Astrocyte (in vitro differentiated cells and primary cell): ENCODE measurements at regions not wholly inside any gene's neighbourhood (a gene's known extent, or its start where the extent isn't known, plus 50 kb on each side); places are given as distances from the start of the nearest gene placed in this dataset.

Experiments used
- DNase-seq: peaks from one replicate; pipeline ENCODE4 v3.0.0-alpha.2; 2010; ENCODE audit warnings: low read depth
- FAIRE-seq: peaks from 2 replicates; lab custom pipeline; 2011; peaks lifted over from hg19 to GRCh38; lab: Jason Lieb, UNC
- H2AFZ ChIP-seq: 2 replicates; pipeline ENCODE4 v1.6.0; 2012; ENCODE audit warnings: low read depth, low read length, inconsistent platforms
- H3K27ac ChIP-seq: 2 replicates; pipeline ENCODE4 v1.5.1; 2011; ENCODE audit warnings: low read depth, low read length, inconsistent platforms
- H3K27me3 ChIP-seq: 2 replicates; pipeline ENCODE4 v1.6.0; 2011; ENCODE audit warnings: low read length, inconsistent platforms; ENCODE audit not compliant: insufficient read depth
- H3K36me3 ChIP-seq: 2 replicates; pipeline ENCODE4 v1.5.1; 2011; ENCODE audit warnings: low read length, inconsistent platforms; ENCODE audit not compliant: insufficient read depth
- H3K4me1 ChIP-seq: 2 replicates; pipeline ENCODE4 v1.5.1; 2011; ENCODE audit warnings: low read length, inconsistent platforms; ENCODE audit not compliant: insufficient read depth
- H3K4me2 ChIP-seq: 2 replicates; pipeline ENCODE4 v1.6.0; 2012; ENCODE audit warnings: low read length, inconsistent platforms
- H3K4me3 ChIP-seq: 2 replicates; pipeline ENCODE4 v1.5.1; 2011; ENCODE audit warnings: low read depth, mild to moderate bottlenecking, low read length, inconsistent platforms; ENCODE audit not compliant: insufficient read depth
- H3K79me2 ChIP-seq: 2 replicates; pipeline ENCODE4 v1.6.0; 2012; ENCODE audit warnings: mild to moderate bottlenecking, low read length, inconsistent platforms; ENCODE audit not compliant: insufficient read depth
- H3K9ac ChIP-seq: 2 replicates; pipeline ENCODE4 v1.6.0; 2012; ENCODE audit warnings: mild to moderate bottlenecking, low read length, inconsistent platforms
- H3K9me3 ChIP-seq: 2 replicates; pipeline ENCODE4 v1.5.1; 2012; ENCODE audit warnings: low read depth, mild to moderate bottlenecking, low read length, inconsistent platforms; ENCODE audit not compliant: insufficient read depth
- H4K20me1 ChIP-seq: 2 replicates; pipeline ENCODE4 v1.6.0; 2012; ENCODE audit warnings: low read length, inconsistent platforms; ENCODE audit not compliant: insufficient read depth
- H3K27ac Mint-ChIP-seq: one replicate; pipeline ENCODE4 v1.8.0; 2021; ENCODE audit warnings: mild to moderate bottlenecking, mixed read lengths; ENCODE audit not compliant: unreplicated experiment
- H3K27me3 Mint-ChIP-seq: one replicate; pipeline ENCODE4 v1.8.0; 2021; ENCODE audit warnings: low read depth, mixed read lengths; ENCODE audit not compliant: unreplicated experiment
- H3K36me3 Mint-ChIP-seq: one replicate; pipeline ENCODE4 v1.8.0; 2021; ENCODE audit warnings: low read depth, mixed read lengths; ENCODE audit not compliant: unreplicated experiment
- H3K4me1 Mint-ChIP-seq: one replicate; pipeline ENCODE4 v1.8.0; 2021; ENCODE audit warnings: low read depth, mixed read lengths; ENCODE audit not compliant: unreplicated experiment
- H3K4me3 Mint-ChIP-seq: one replicate; pipeline ENCODE4 v1.8.0; 2021; ENCODE audit warnings: mild to moderate bottlenecking, moderate library complexity, mixed read lengths; ENCODE audit not compliant: unreplicated experiment
- H3K9me3 Mint-ChIP-seq: one replicate; pipeline ENCODE4 v1.8.0; 2021; ENCODE audit warnings: mild to moderate bottlenecking, mixed read lengths; ENCODE audit not compliant: unreplicated experiment
- EZH2 ChIP-seq: IDR thresholded peaks from 2 replicates; pipeline ENCODE4 v1.6.1; 2012; ENCODE audit warnings: mild to moderate bottlenecking, low read length, inconsistent platforms; ENCODE audit not compliant: insufficient read depth
- TF ChIP-seq, protein P1 (sequence below): IDR thresholded peaks from 2 replicates; pipeline ENCODE4 v1.5.1; 2011; ENCODE audit warnings: low read depth, mild to moderate bottlenecking, inconsistent platforms, low read length, moderate library complexity; ENCODE audit not compliant: insufficient read depth

DNA sequence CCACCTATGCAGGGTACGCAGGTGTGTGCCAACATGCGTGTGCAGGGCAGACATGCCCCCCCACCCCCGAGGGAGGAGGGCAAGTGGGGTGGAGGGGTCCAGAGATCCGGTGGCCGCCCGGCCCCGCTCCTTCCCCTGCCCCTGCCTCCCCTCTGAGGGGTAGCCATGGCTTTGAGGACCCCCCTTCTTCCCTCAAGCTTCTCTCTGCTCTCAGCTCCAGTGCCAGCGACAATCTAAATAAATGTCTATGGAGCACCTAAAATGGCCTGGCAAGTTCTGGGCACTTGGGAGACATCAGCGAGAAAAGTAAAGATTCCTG lies 91.9 kb downstream of the ZFP36L2 start:
- TF ChIP-seq EZH2: no peak
- TF ChIP-seq, protein P1, sequence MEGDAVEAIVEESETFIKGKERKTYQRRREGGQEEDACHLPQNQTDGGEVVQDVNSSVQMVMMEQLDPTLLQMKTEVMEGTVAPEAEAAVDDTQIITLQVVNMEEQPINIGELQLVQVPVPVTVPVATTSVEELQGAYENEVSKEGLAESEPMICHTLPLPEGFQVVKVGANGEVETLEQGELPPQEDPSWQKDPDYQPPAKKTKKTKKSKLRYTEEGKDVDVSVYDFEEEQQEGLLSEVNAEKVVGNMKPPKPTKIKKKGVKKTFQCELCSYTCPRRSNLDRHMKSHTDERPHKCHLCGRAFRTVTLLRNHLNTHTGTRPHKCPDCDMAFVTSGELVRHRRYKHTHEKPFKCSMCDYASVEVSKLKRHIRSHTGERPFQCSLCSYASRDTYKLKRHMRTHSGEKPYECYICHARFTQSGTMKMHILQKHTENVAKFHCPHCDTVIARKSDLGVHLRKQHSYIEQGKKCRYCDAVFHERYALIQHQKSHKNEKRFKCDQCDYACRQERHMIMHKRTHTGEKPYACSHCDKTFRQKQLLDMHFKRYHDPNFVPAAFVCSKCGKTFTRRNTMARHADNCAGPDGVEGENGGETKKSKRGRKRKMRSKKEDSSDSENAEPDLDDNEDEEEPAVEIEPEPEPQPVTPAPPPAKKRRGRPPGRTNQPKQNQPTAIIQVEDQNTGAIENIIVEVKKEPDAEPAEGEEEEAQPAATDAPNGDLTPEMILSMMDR: no peak
- no peaks in the 10 kb centered on the region for H3K27me3 Mint-ChIP-seq
- Histone ChIP-seq H3K4me3 (no peak overlapping the region), H3K4me2 (no peak overlapping the region), H3K79me2 (no peaks in the 10 kb centered on the region), H3K36me3 (no peaks in the 10 kb centered on the region), H4K20me1 (no peaks in the 10 kb centered on the region), H3K4me1 (peaks cover 31% of the 10 kb centered on the region), H3K27me3 (no peaks in the 10 kb centered on the region), H2AFZ (no peak overlapping the region), H3K9ac (no peak overlapping the region), H3K9me3 (no peaks in the 10 kb centered on the region), H3K27ac (no peak overlapping the region)
- H3K36me3 Mint-ChIP-seq: no peaks in the 10 kb centered on the region
- no peak overlapping the region for H3K27ac Mint-ChIP-seq
- no peak overlapping the region for H3K4me3 Mint-ChIP-seq
- FAIRE-seq: no peak
- peaks cover 36% of the 10 kb centered on the region for H3K4me1 Mint-ChIP-seq
- no peaks in the 10 kb centered on the region for H3K9me3 Mint-ChIP-seq
- DNase-seq: no peak

DNA sequence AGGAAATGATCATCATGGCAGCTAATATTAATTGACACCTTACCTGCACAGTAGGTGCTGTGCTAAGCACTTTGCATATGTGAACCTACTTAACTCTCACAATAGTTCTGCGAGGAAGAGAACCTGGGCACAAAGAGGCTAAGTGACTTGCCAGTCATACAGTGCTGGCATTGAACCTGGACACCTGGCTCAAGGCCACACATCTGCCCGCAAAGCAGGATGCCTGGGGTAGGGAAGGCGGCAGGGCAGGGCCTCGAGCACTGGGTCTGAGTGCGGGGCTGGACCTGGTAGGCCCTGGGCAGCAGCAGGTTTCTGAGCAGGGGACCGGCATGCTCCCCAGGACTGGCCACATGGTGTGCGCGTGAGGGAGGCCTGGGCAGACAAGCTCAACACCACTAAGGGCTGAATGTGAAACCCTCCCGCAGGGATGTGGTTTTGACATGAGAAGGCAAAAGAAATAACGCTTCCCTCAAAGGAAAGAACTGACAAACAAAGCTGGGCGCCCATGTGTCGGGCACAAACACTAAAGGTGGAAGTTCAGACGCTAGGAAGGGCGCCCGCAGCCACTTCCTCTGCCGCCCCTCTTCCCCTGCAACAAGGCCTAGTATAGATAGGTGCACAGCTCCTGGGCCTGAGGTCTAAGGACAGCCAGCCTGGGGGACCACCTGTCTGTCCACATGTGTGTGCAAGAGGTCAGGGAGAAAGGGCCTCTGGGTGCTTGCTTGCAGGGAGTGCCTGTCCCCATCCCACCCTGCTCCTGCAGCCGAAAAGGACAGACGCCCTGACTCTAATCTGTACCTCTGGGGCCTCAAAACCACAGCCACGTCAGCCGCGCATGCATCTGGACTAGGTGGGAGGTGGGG lies 92.5 kb downstream of the ZFP36L2 start:
- Histone ChIP-seq H3K36me3 (no peaks in the 10 kb centered on the region), H3K9me3 (no peaks in the 10 kb centered on the region), H3K27ac (no peak overlapping the region), H3K9ac (no peak overlapping the region), H3K27me3 (no peaks in the 10 kb centered on the region), H2AFZ (no peak overlapping the region), H4K20me1 (no peaks in the 10 kb centered on the region), H3K79me2 (no peaks in the 10 kb centered on the region), H3K4me1 (peaks cover 32% of the 10 kb centered on the region), H3K4me2 (no peak overlapping the region), H3K4me3 (no peak overlapping the region)
- FAIRE-seq: no peak
- no peak for TF ChIP-seq EZH2
- TF ChIP-seq, protein P1: no peak
- no peak for DNase-seq
- Mint-ChIP-seq H3K4me1 (peaks cover 40% of the 10 kb centered on the region), H3K36me3 (no peaks in the 10 kb centered on the region), H3K4me3 (no peak overlapping the region), H3K27ac (no peak overlapping the region), H3K27me3 (no peaks in the 10 kb centered on the region), H3K9me3 (no peaks in the 10 kb centered on the region)

DNA sequence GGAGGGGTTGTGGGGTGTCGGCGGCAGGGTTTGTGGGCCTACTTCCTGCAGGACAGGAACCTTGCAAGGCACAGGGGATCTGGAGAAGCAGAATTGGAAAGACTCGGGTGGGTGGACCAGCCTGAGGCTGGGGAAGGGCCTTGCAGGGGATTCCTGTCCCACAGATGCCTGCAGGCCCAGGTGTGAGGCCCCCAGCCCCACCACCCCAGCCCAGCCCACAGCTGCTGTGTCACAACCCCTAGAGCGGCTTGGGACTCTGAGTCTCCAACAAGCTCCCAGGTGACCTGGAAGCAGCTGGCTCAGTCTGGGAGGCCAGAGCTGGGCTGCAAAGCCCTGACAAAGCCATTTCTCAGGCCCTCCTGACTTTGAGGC lies 93.1 kb downstream of the ZFP36L2 start:
- H3K27ac Mint-ChIP-seq: no peak overlapping the region
- peaks cover 44% of the 10 kb centered on the region for H3K4me1 Mint-ChIP-seq
- H3K4me1 ChIP-seq: peaks cover 32% of the 10 kb centered on the region
- no peak overlapping the region for H3K27ac ChIP-seq
- no peak overlapping the region for H3K9ac ChIP-seq
- TF ChIP-seq EZH2: no peak
- TF ChIP-seq, protein P1: no peak
- H2AFZ ChIP-seq: no peak overlapping the region
- H3K27me3 ChIP-seq: no peaks in the 10 kb centered on the region
- H3K79me2 ChIP-seq: no peaks in the 10 kb centered on the region
- DNase-seq (no peak), FAIRE-seq (no peak)
- H3K9me3 Mint-ChIP-seq: no peaks in the 10 kb centered on the region
- no peaks in the 10 kb centered on the region for H3K36me3 Mint-ChIP-seq
- H3K27me3 Mint-ChIP-seq: no peaks in the 10 kb centered on the region
- no peak overlapping the region for H3K4me3 ChIP-seq
- no peaks in the 10 kb centered on the region for H4K20me1 ChIP-seq
- H3K4me3 Mint-ChIP-seq: no peak overlapping the region
- no peak overlapping the region for H3K4me2 ChIP-seq
- H3K9me3 ChIP-seq: no peaks in the 10 kb centered on the region
- H3K36me3 ChIP-seq: no peaks in the 10 kb centered on the region
